Activated naive CD4-positive, alpha-beta T cell treated with anti-CD3 and anti-CD28 coated beads, Interleukin-2, amount 50 U/mL, for 16 hours (primary cell): ENCODE measurements at regions not wholly inside any gene's neighbourhood (a gene's known extent, or its start where the extent isn't known, plus 50 kb on each side); places are given as distances from the start of the nearest gene placed in this dataset.
"Not testable (repeated sequence)": the region's sequence is repeated elsewhere in the genome, so short reads cannot be mapped to it uniquely, and the experiment has no call there.

Experiments
- DNase-seq: peaks from one replicate; pipeline ENCODE4 v3.0.0-alpha.2; 2020

GRCh38 chr5:27476356-27476988 is 438.1 kb upstream of the CDH9 start:
- no peak for DNase-seq

- DNase-seq = no peak
Measured at GRCh38 chr5:27475063-27475462, 436.7 kb upstream of the CDH9 start.

DNA sequence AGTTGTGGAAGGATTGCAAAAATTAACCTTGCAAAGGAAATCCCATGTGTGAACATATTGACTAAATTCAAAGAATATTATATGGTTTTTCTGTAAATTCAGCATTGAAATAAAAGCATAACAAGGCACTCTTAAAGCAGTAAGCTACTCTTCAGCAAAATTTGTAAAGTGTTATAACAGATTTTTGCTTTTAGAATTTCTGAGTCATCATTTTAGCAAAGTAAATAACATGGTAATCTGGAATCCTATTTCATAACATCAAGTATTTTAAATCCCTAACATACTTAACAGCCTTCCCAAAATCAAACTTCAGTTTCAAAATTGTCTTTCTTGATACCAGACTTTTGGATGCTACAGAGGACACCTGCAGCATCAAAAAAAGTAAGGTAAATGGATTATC is 436.0 kb upstream of the CDH9 start:
- no peak for DNase-seq

DNA sequence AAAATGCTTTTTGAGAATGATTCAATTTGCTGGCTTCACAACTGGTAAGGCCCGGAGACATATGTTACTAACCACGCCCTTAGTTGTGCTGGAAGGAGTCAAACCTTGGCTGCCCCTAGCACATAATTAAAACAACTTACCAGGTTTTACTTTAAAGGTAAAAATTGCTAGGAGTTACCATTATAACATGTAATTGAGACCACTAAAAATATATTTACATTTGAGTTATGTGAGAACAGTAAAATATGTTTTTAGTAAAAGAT is 435.6 kb upstream of the CDH9 start:
- no peak for DNase-seq

DNA sequence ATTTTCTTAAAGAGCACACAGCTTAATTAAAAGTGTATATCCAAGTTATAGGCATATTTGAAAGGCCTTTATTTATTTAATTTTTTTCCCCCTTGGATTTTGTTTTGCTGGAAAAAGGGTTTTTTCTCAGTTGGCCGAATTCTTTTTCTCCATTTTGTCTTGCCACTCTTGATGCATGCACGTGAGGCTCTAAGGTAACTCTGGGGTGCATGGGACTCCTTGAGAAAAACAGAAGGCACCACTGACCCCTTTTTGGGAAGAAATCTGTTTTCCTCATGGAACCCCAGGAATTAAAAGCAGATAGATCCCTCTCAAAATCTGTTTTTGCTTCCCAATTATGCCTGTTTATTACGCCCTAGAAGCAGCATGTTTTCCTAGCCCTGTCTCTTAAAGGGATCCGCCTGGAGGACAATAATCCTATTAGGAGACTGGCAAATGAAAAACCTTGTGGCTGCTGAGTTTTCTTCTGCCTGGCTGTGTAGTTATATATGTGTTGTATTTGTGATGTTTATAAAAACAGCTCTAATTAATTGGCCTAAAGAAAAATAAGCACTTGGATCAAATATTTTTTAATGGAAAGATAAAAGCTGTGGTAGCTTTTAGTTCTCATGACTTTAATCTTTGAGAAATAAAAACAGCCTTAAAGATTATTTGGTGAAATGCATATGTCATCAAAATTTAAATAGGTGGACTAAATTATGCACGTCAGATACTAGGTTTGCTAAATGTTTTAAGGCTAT is 435.1 kb upstream of the CDH9 start:
- no peak for DNase-seq

- DNase-seq = no peak
Measured at GRCh38 chr5:27472871-27473270, 434.5 kb upstream of the CDH9 start.

DNA sequence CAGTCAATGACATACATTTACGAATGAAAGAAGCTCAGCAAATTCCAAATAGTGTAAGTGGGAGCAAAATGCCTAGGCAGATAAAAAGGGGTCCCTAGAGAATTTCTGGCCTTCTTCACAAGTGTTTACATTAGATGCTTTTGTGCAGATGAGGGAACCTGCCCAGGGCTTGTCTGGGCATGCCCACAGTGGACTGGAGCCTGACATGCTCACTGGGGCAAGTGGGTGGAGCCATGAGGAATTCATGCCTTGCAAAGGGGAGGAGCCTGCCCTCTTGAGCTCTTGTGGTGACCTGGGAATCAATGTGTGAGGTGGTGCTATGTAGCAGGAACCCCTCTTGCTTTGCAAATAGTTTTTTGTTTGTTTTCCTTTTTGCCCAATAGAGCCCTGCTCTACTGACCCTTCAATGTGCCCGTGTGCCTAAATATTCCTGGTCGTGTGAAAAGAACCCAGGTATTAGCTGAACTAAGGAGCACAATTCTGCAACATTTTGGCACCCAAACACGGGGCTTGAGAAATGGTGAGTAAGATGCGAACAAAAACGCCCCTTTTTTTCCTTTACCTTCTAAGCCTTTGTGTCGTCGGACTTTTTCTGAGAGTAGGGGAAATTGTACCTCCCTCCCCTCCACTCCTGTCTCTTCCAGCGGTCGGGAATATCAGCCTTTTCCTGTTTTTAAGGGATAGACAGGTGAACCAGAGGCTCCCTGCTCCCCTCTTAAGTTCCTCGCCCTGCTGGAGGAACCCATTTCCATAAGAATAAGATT is 433.8 kb upstream of the CDH9 start:
- DNase-seq = no peak

GRCh38 chr5:27466959-27467358 is 428.6 kb upstream of the CDH9 start:
- no peak for DNase-seq

DNA sequence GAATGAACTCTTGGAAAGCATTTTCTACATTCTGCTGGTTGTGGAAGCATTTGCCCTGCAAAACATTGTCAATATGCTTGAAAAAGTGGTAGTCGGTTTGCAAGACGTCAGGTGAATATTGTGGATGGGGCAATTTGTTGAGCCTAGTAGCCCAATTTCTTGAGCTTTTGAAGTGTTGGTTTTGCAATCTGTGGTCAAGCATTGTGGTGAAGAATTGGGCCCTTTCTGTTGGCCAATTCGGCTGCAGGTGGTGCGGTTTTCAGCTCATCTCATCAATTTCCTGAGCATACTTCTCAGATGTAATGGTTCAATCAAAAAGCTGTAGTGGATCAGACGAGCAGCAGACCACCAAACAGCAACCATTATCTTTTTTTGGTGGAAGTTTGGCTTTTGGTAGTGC is 426.8 kb upstream of the CDH9 start:
- DNase-seq = no peak

- no peak for DNase-seq
Measured at GRCh38 chr5:27463446-27464149, 425.2 kb upstream of the CDH9 start.

DNA sequence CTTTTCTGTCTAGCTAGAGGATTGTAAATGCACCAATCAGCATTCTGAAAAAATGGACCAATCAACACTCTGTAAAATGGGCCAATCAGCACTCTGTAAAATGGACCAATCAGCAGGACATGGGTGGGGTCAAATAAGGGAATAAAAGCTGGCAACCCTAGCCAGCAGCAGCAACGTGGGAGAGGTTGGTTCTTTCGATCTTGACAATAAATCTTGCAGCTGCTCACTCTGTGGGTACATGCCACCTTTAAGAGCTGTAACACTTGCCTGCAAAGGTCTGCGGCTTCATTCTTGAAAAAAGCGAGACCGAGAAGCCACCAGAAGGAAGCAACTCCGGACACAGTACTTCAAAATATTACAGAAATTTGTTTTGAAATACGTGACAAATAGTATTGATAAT is 424.6 kb upstream of the CDH9 start:
- no peak for DNase-seq

- no peak for DNase-seq
Measured at GRCh38 chr5:27458287-27458686, 419.9 kb upstream of the CDH9 start.

DNA sequence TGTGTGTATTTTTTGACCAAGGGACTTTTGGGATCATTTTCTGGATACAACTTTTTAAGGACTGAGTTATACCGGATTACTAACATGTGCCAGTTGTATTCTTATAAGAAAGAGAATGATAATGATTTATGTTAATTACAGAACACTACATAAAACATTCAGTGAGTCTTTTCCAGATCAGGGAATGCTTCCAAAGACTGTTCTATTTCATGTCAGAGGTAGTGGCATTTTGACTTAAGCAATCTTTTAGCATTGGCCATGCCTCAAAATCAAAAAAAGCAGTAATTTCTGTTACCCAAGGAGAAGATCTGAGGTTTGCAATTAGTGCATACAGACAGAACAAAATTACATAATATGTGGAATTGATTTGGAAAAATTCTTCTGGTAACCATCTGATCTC is 413.0 kb upstream of the CDH9 start:
- no peak for DNase-seq

- DNase-seq = no peak
Measured at GRCh38 chr5:27450607-27451006, 412.2 kb upstream of the CDH9 start.

DNA sequence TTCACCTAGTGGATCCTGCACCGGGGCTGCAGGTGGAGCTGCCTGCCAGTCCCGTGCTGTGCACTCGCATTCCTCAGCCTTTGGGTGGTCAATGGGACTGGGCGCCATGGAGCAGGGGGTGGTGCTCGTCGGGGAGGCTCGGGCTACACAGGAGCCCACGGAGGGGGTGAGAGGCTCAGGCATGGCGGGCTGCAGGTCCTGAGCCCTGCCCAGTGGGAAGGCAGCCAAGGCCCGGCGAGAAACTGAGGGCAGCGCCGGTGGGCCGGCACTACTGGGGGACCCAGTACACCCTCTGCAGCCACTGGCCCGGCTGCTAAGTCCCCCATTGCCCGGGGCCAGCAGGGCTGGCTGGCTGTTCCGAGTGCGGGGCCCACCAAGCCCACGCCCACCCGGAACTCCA is 401.0 kb upstream of the CDH9 start:
- DNase-seq = not testable (repeated sequence)

GRCh38 chr5:27437594-27438200 is 399.3 kb upstream of the CDH9 start:
- DNase-seq = no peak

DNA sequence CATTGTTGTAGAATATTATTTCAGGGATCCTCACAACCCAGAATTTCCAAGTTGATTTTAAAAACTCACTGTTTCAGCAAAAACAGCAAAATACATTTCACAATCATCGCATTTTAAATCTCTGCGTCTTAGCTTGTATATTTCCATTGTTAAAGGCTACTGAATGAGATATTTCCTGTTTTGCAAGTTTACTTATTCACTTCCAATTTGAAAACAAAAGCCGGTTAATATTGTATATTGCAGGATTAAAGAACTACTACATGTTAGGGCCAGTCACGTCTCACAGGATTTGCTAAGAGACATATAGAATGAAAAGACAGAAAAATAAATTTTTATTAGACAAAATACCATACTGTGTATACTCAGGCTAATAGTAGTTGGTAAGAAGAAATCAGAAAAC is 395.9 kb upstream of the CDH9 start:
- no peak for DNase-seq

- no peak for DNase-seq
Measured at GRCh38 chr5:27414099-27414498, 375.7 kb upstream of the CDH9 start.

GRCh38 chr5:27412384-27412783 is 374.0 kb upstream of the CDH9 start:
- DNase-seq = no peak

- DNase-seq = no peak
Measured at GRCh38 chr5:27406020-27406419, 367.6 kb upstream of the CDH9 start.

GRCh38 chr5:27403243-27403882 is 365.0 kb upstream of the CDH9 start:
- no peak for DNase-seq

GRCh38 chr5:27402828-27403227 is 364.4 kb upstream of the CDH9 start:
- DNase-seq = no peak

DNA sequence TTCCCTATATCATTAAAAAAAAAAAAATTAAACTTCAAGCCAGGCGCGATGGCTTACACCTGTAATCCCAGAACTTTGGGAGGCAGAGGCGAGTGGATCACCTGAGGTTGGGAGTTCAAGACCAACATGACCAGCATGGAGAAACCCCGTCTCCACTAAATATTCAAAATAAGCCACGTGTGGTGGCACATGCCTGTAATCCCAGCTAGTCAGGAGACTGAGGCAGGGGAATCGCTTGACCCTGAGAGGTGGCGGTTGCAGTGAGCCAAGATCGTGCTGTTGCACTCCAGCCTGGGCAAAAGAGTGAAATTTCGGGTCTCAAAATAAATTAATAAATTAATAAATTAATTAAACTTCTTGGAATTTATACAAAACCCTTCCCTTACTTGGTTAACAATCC is 358.6 kb upstream of the CDH9 start:
- DNase-seq = no peak
